Body of pancreas (tissue), 4 donors: ENCODE measurements at regions not wholly inside any gene's neighbourhood (a gene's known extent, or its start where the extent isn't known, plus 50 kb on each side); places are given as distances from the start of the nearest gene placed in this dataset.

Experiments used
- ATAC-seq: fragments of 150-250 bp; one replicate; pipeline ENCODE4 v1.9.1; 2016
- DNase-seq, 4 donors: peaks; one replicate each; pipeline ENCODE4 v3.0.0-alpha.2; 2019
- H3K27ac ChIP-seq, 4 donors: fragments of 200-600 bp; sonication (generic); 1 replicate in 3 of 4; 2 replicates in 1 of 4; pipeline versions ENCODE4 v1.5.1 to v1.6.1; 2016 to 2019; ENCODE audit warnings: mild to moderate bottlenecking in 1 of 4, mixed read lengths in 1 of 4, moderate library complexity in 1 of 4
- H3K27me3 ChIP-seq, 2 donors: fragments of 200-600 bp; sonication (generic); one replicate each; pipeline ENCODE4 v1.6.0; 2016; ENCODE audit warnings: mild to moderate bottlenecking in 1 of 2
- H3K36me3 ChIP-seq, 2 donors: fragments of 200-600 bp; sonication (generic); replicated peaks in 1 of 2; 2 replicates each; pipeline ENCODE4 v1.5.1; 2016; ENCODE audit warnings: low read depth in 2 of 2; ENCODE audit not compliant: insufficient read depth in 1 of 2
- H3K4me1 ChIP-seq: fragments of 200-600 bp; sonication (generic); one replicate; pipeline ENCODE4 v1.6.0; 2016
- H3K4me3 ChIP-seq, 2 donors: fragments of 200-600 bp; sonication (generic); 1 replicate in 1 of 2; 2 replicates in 1 of 2; pipeline ENCODE4 v1.5.1; 2016 to 2019
- H3K9me3 ChIP-seq, 3 donors: fragments of 200-600 bp; sonication (generic); 1 replicate in 2 of 3; 2 replicates in 1 of 3; pipeline ENCODE4 v1.5.1; 2016
- CTCF ChIP-seq, 7 experiments: fragments of 450-650 bp in 4 of 7; fragments of 200-600 bp in 3 of 7; sonication (generic) in 3 of 7; IDR thresholded peaks; one replicate each; pipeline ENCODE4 v1.5.1; 2016 to 2019; ENCODE audit warnings: antibody characterized with exemption in 7 of 7
- POLR2A ChIP-seq, 3 donors: fragments of 450-650 bp; IDR thresholded peaks; one replicate each; pipeline ENCODE4 v1.6.1; 2016; ENCODE audit warnings: antibody characterized with exemption in 3 of 3, mild to moderate bottlenecking in 2 of 3
- WGBS, 2 donors: methylation state at CpG; one replicate each; pipeline ENCODE4 v1.1.5; 2017; 5-methylcytosine and 5-hydroxymethylcytosine counted together
- intact Hi-C: fragments of 100-400 bp; cut with DNase I; formaldehyde crosslinking; loops from one replicate; pipeline ENCODE4 v1.15.1; 2023

DNA sequence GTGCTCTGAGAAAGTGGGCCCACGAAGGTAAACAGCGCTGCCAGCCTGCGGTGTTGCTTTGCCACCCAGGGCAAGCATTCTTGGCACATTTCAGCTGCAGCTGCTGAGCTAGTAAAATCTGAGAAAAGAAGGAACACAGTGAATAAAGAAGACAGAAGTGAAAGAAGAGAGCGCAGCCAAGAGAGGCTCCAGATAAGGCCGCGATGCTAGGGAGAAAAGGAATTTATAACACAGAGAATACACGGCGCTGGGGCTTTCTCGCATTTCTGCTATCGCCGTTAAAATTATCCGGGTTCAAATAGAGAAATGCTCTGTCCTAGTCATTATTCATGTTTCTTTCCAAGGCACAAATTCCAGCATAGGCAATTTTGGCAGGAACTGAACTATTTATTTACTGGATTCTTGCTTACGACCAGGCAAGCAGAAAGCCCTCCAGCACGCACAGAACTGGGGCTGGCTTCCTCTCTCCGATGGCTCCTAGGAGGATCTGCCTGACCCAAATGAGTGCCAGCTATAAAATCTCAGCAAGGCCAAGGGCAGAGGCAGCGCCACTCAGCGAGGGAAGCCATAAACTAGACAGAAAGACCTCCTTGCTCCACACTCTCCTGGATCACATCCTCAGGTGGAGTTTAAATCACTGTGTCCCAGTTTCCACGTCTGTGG lies 111.2 kb downstream of the ATPSCKMT start:
- intact Hi-C loops: no loop called here
- Histone ChIP-seq H3K36me3 (no peaks in the 10 kb centered on the region), H3K27me3 (no peaks in the 10 kb centered on the region), H3K4me1 (no peaks in the 10 kb centered on the region), H3K9me3 (no peaks in the 10 kb centered on the region), H3K4me3 (no peak overlapping the region), H3K27ac (no peak overlapping the region)
- no peak for TF ChIP-seq CTCF (IDR thresholded peaks at IDR 0.05)
- TF ChIP-seq POLR2A (IDR thresholded peaks at IDR 0.05): no peak
- 80 to 81% methylated on average over 18 of the region's 18 CpGs for WGBS, 2 donors
- ATAC-seq (no peak), DNase-seq (no peak)

DNA sequence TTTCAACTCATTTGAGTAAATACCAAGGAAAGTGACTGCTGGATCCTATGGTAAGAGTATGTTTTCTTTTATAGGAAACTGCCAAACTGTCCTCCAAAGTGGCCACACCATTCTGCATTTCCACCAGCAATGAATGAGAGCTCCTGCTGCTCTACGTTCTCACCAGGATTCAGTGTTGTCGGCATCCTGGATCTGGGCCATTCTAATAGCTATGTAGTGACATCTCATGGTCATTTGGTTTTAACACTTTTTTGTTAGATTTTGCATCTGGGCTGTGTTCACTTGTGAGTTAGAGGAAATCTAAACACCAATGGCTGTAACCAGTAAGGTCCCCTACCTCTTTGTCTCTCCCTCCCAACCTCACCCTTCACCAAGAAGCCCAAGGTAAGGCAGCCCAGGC lies 115.9 kb downstream of the ATPSCKMT start:
- 22 to 31% methylated on average over 2 of the region's 2 CpGs for WGBS, 2 donors
- no peaks in the 10 kb centered on the region for H3K4me1 ChIP-seq
- H3K27me3 ChIP-seq: no peaks in the 10 kb centered on the region
- no peak for ATAC-seq
- intact Hi-C loops: no loop called here
- H3K9me3 ChIP-seq: no peaks in the 10 kb centered on the region
- no peak overlapping the region for H3K4me3 ChIP-seq
- no peak overlapping the region for H3K27ac ChIP-seq
- no peak for DNase-seq
- TF ChIP-seq CTCF (IDR thresholded peaks at IDR 0.05) (no peak), POLR2A (IDR thresholded peaks at IDR 0.05) (no peak)
- no peaks in the 10 kb centered on the region for H3K36me3 ChIP-seq

- Histone ChIP-seq H3K27me3 (no peaks in the 10 kb centered on the region), H3K4me1 (no peaks in the 10 kb centered on the region), H3K9me3 (no peaks in the 10 kb centered on the region), H3K36me3 (no peaks in the 10 kb centered on the region), H3K4me3 (no peak overlapping the region), H3K27ac (no peak overlapping the region)
- intact Hi-C loops: no loop called here
- DNase-seq (no peak), ATAC-seq (no peak)
- no peak for TF ChIP-seq POLR2A (IDR thresholded peaks at IDR 0.05)
- no peak for TF ChIP-seq CTCF (IDR thresholded peaks at IDR 0.05)
- WGBS, 2 donors: 23 to 28% methylated on average over 2 to 3 of the region's 3 CpGs
Measured at GRCh38 chr5:10130881-10131280, 118.8 kb downstream of the ATPSCKMT start.

DNA sequence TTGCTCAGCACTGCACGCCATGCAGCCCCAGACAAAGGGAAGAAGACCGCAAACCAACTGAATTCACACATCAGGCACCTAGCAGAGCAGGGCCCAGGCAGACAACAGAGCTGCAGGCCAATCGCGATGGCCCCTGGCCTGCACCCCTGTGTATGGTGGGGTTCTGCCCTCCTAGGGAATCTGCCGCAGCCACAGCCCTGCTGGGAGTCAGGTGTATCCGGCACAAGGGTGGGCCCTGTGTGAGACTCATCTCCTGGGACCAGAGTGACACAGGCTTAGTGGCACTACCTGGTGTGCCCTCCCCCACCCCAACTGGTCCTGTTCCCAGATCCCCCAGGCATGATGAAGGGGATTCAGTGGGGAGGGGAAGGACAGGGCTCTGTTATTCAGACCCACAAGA lies 122.8 kb downstream of the ATPSCKMT start:
- intact Hi-C loops: no loop called here
- TF ChIP-seq CTCF (IDR thresholded peaks at IDR 0.05) (no peak), POLR2A (IDR thresholded peaks at IDR 0.05) (no peak)
- Histone ChIP-seq H3K4me3 (no peak overlapping the region), H3K9me3 (no peaks in the 10 kb centered on the region), H3K36me3 (no peaks in the 10 kb centered on the region), H3K4me1 (no peaks in the 10 kb centered on the region), H3K27me3 (no peaks in the 10 kb centered on the region), H3K27ac (no peak overlapping the region)
- 94 to 100% methylated on average over 1 to 5 of the region's 6 CpGs for WGBS, 2 donors
- no peak for ATAC-seq
- no peak for DNase-seq

DNA sequence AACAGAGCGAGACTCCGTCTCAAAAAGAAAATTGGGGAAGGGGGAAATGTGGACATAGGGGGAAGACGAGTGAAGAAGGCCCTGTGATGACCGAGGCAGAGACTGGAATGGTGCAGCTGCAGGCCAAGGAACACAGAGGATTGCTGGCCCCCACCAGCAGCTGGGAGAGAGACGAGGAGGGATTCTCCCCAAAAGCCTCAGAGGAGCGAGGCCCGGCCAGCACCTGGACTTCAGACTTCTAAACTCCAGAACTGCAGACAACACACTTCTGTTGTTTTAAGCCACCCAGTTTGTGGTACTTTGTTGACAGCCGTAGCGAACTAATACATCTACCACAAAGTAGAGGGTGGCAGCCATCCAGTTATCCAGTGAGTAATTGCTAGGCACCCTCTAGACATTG lies 124.6 kb downstream of the ATPSCKMT start:
- TF ChIP-seq POLR2A (IDR thresholded peaks at IDR 0.05) (no peak), CTCF (IDR thresholded peaks at IDR 0.05) (no peak)
- Histone ChIP-seq H3K36me3 (no peaks in the 10 kb centered on the region), H3K4me3 (no peak overlapping the region), H3K4me1 (no peaks in the 10 kb centered on the region), H3K27me3 (no peaks in the 10 kb centered on the region), H3K27ac (no peak overlapping the region), H3K9me3 (no peaks in the 10 kb centered on the region)
- ATAC-seq (no peak), DNase-seq (no peak)
- WGBS, 2 donors: 75 to 85% methylated on average over 9 of the region's 9 CpGs
- intact Hi-C loops: no loop called here
